ENCODE measurements at regions not wholly inside any gene's neighbourhood (a gene's known extent, or its start where the extent isn't known, plus 50 kb on each side); places are given as distances from the start of the nearest gene placed in this dataset.

DNA sequence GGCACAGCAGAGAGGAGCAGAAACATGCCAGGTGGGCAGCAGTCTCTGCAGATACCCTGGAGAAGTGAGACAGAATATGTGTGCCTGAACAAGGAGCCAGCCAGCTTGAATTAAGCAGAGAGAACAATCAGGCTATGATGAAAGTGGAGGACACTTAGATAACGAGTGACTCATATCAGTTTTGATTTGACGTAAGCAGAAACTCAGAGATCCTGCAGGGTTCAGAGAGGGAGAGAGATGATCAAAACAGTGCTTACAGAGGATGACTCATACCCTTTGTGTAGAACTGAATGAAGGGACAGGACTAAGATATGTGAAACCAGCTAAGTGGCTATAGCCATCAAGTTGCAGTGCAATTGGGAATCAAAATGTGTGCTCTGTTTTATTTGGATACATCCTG lies 300.7 kb downstream of the TENT5A start:
- H3K27me3 Mint-ChIP-seq (ENCODE audit: insufficient read depth), result no peaks in the 10 kb centered on the region
- peak; percentile 91 for DNase-seq
- TF ChIP-seq, protein P1, sequence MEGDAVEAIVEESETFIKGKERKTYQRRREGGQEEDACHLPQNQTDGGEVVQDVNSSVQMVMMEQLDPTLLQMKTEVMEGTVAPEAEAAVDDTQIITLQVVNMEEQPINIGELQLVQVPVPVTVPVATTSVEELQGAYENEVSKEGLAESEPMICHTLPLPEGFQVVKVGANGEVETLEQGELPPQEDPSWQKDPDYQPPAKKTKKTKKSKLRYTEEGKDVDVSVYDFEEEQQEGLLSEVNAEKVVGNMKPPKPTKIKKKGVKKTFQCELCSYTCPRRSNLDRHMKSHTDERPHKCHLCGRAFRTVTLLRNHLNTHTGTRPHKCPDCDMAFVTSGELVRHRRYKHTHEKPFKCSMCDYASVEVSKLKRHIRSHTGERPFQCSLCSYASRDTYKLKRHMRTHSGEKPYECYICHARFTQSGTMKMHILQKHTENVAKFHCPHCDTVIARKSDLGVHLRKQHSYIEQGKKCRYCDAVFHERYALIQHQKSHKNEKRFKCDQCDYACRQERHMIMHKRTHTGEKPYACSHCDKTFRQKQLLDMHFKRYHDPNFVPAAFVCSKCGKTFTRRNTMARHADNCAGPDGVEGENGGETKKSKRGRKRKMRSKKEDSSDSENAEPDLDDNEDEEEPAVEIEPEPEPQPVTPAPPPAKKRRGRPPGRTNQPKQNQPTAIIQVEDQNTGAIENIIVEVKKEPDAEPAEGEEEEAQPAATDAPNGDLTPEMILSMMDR (IDR thresholded peaks at IDR 0.05), result no peak
- no peak overlapping the region for H3K4me3 Mint-ChIP-seq
- H3K36me3 Mint-ChIP-seq (ENCODE audit: low read depth), result no peaks in the 10 kb centered on the region
- peaks cover 13% of the 10 kb centered on the region for H3K4me1 Mint-ChIP-seq (ENCODE audit: low read depth)
- no peaks in the 10 kb centered on the region for H3K9me3 Mint-ChIP-seq
- no peak overlapping the region for H3K27ac Mint-ChIP-seq

DNA sequence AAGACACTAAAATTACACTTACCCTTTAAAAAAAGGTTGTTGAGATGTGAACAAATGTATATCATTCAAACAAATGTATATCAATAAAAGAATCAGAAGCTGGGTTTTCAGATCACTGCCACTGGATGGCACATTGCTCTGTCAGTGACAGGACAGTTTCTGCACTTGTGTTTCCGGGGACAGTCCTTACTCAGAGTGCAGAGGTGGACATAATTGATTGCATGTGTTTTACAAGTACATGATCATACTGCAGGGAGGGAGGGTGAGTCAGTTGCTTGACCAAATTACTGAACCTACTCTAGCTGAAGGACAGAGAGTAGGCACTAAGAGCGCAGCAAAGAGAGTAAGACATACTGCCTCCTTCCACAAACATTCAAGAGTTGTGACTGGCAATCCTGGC lies 302.3 kb downstream of the TENT5A start:
- no peaks in the 10 kb centered on the region for H3K9me3 Mint-ChIP-seq
- H3K4me1 Mint-ChIP-seq (ENCODE audit: low read depth), result peaks cover 13% of the 10 kb centered on the region
- H3K27me3 Mint-ChIP-seq (ENCODE audit: insufficient read depth), result no peaks in the 10 kb centered on the region
- no peak overlapping the region for H3K4me3 Mint-ChIP-seq
- H3K27ac Mint-ChIP-seq, result peak overlapping the region; percentile 66
- DNase-seq, result peak; percentile 89
- TF ChIP-seq, protein P1 (IDR thresholded peaks at IDR 0.05), result peak; percentile 61
- H3K36me3 Mint-ChIP-seq (ENCODE audit: low read depth), result no peaks in the 10 kb centered on the region

DNA sequence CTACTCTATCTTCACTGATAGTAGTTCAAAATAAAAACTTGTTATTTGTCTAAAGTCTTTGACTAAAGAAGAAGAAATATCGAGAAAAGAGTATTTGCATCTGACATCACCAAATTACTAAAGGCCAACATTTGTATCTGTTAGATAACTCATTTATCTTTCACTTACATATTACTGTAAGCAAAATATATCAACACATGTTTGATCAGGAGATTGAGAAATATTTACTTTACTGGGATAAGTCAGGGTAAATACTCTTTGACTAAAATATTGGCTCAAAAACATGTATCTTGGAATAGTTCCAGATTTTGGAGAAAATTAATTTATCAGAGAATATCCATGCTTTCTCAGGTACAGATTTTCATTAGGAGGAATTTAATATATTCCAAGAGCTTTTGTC lies 306.0 kb downstream of the TENT5A start:
- no peak for DNase-seq
- no peaks in the 10 kb centered on the region for H3K9me3 Mint-ChIP-seq
- no peak overlapping the region for H3K27ac Mint-ChIP-seq
- H3K27me3 Mint-ChIP-seq (ENCODE audit: insufficient read depth), result no peaks in the 10 kb centered on the region
- H3K4me1 Mint-ChIP-seq (ENCODE audit: low read depth), result peaks cover 13% of the 10 kb centered on the region
- H3K4me3 Mint-ChIP-seq, result no peak overlapping the region
- TF ChIP-seq, protein P1 (IDR thresholded peaks at IDR 0.05), result no peak
- no peaks in the 10 kb centered on the region for H3K36me3 Mint-ChIP-seq (ENCODE audit: low read depth)

DNA sequence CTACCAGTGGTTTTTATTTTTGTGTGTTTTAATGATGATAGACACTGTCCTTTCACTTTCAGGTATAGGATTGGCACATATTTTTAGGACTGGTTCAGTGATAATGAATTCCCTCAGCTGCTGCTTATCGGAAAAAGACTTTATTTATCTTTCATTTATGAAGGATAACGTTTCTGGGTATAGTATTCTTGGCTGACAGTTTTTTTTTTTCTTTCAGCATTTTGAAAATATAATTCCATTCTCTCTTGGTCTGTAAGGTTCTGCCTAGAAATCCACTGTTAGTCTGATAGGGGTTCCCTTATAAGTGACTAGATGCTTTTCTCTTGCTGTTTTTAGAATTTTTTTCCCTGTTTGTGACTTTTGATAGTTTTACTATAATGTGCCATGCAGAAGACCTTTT lies 313.1 kb downstream of the TENT5A start:
- TF ChIP-seq, protein P1 (IDR thresholded peaks at IDR 0.05), result no peak
- Mint-ChIP-seq H3K9me3 (peaks cover 26% of the 10 kb centered on the region), H3K4me1 (ENCODE audit: low read depth) (no peaks in the 10 kb centered on the region)

DNA sequence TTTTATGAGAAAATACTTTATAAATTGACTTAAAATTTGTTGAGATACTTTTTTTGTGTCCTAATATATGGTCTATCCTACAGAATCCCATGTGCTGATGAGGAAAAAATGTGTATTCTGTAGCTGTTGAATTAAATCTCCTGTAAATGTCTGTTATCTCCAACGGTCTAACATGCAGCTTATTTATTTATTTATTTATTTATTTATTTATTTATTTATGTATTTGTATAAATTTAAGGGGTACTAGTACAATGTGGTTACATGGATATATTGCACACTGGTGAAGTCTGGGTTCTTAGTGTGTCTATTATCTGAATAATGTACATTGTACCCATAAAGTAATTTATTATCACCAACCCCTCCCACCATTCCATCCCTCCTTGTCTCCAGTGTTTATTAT lies 315.5 kb downstream of the TENT5A start:
- no peaks in the 10 kb centered on the region for H3K4me1 Mint-ChIP-seq (ENCODE audit: low read depth)
- TF ChIP-seq, protein P1 (IDR thresholded peaks at IDR 0.05), result no peak
- peaks cover 24% of the 10 kb centered on the region for H3K36me3 Mint-ChIP-seq (ENCODE audit: low read depth)
- H3K4me3 Mint-ChIP-seq, result no peak overlapping the region
- H3K27ac Mint-ChIP-seq, result no peak overlapping the region
- no peaks in the 10 kb centered on the region for H3K27me3 Mint-ChIP-seq (ENCODE audit: insufficient read depth)
- no peak for DNase-seq
- H3K9me3 Mint-ChIP-seq, result peaks cover 35% of the 10 kb centered on the region

More for the DNA sequence above, 313.1 kb downstream of the TENT5A start:
- H3K4me3 Mint-ChIP-seq, result peak overlapping the region; percentile 17; the same call in 1 of the 2 replicates
- no peaks in the 10 kb centered on the region for H3K27me3 Mint-ChIP-seq (ENCODE audit: insufficient read depth)
- DNase-seq, result no peak
- peaks cover 24% of the 10 kb centered on the region for H3K36me3 Mint-ChIP-seq (ENCODE audit: low read depth)
- no peak overlapping the region for H3K27ac Mint-ChIP-seq

DNA sequence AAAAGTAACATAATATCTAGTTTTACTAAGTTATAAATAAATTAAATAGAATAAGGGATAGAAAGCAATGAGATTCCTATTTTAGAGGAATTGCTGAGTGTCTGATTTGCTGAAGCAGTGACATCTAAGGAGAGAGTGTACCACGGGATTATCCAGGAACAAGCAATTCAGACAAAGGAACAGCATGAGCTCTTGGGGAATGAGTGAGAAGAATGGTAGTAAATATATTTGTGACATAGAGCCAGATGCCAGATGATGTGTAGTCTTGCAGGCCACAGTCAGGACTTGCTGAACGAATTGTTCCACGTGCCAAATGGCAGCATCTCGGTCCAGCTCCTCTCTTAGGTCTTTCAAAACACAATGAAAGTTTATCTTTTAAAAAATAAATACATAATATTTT lies 339.2 kb downstream of the TENT5A start:
- Mint-ChIP-seq H3K27me3 (ENCODE audit: insufficient read depth) (no peaks in the 10 kb centered on the region), H3K4me1 (ENCODE audit: low read depth) (no peaks in the 10 kb centered on the region), H3K9me3 (no peaks in the 10 kb centered on the region), H3K27ac (no peak overlapping the region), H3K36me3 (ENCODE audit: low read depth) (no peaks in the 10 kb centered on the region), H3K4me3 (no peak overlapping the region)
- TF ChIP-seq, protein P1 (IDR thresholded peaks at IDR 0.05), result no peak
- no peak for DNase-seq
